D721Med (cell line): ENCODE measurements at regions not wholly inside any gene's neighbourhood (a gene's known extent, or its start where the extent isn't known, plus 50 kb on each side); places are given as distances from the start of the nearest gene placed in this dataset.

Experiments used
- DNase-seq: peaks from one replicate; pipeline ENCODE4 v3.0.0; 2011; ENCODE audit warnings: low spot score; ENCODE audit not compliant: insufficient read length
- FAIRE-seq: peaks from 2 replicates; lab custom pipeline; 2011; peaks lifted over from hg19 to GRCh38; lab: Jason Lieb, UNC
- TF ChIP-seq, protein P1 (sequence below): IDR thresholded peaks from 2 replicates; pipeline ENCODE4 v1.5.1; 2012; ENCODE audit warnings: mild to moderate bottlenecking, control low read depth; ENCODE audit not compliant: insufficient read depth; ENCODE audit errors: missing control alignments

DNA sequence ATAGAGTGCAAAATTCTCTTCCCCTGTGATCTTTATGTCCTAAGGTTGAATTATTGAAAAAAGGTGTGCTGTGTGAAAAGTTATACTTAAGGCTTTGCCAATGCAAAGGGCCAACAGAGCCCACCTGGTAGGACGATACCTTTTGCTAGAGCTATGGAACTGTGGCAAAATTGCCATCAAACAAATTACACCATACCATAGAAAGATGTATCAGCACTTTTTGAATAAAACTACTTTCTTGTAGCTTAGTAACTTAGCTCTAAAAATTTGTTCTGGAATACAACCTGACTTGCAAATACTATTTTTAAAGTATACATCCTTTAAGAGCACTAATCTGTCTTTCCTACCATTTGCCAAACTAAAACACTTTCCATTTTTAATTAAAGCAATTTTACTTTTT, 147.2 kb upstream of the ERCC4 start:
- DNase-seq (no peak), FAIRE-seq (no peak)
- TF ChIP-seq, protein P1, sequence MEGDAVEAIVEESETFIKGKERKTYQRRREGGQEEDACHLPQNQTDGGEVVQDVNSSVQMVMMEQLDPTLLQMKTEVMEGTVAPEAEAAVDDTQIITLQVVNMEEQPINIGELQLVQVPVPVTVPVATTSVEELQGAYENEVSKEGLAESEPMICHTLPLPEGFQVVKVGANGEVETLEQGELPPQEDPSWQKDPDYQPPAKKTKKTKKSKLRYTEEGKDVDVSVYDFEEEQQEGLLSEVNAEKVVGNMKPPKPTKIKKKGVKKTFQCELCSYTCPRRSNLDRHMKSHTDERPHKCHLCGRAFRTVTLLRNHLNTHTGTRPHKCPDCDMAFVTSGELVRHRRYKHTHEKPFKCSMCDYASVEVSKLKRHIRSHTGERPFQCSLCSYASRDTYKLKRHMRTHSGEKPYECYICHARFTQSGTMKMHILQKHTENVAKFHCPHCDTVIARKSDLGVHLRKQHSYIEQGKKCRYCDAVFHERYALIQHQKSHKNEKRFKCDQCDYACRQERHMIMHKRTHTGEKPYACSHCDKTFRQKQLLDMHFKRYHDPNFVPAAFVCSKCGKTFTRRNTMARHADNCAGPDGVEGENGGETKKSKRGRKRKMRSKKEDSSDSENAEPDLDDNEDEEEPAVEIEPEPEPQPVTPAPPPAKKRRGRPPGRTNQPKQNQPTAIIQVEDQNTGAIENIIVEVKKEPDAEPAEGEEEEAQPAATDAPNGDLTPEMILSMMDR, result no peak

DNA sequence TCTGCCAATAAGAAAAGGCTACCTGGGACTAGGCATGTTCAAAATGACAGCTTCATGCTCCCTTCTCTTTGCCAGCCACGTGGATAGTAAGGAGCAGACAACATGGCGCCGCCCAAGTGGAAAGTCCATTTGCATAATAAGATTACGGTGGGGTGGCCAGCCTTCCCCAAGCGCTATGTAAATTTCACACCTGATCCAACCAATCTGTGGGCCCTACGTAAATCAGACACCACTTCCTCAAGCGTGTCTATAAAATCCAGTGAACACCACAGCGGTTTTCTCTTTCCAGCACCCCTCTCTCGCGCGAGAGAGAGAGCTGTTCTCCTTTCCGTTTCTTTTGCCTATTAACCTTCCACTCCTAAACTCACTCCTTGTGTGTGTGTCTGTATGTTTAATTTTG, 140.3 kb upstream of the ERCC4 start:
- DNase-seq (no peak), FAIRE-seq (peak; percentile 84)
- TF ChIP-seq, protein P1, result no peak

DNA sequence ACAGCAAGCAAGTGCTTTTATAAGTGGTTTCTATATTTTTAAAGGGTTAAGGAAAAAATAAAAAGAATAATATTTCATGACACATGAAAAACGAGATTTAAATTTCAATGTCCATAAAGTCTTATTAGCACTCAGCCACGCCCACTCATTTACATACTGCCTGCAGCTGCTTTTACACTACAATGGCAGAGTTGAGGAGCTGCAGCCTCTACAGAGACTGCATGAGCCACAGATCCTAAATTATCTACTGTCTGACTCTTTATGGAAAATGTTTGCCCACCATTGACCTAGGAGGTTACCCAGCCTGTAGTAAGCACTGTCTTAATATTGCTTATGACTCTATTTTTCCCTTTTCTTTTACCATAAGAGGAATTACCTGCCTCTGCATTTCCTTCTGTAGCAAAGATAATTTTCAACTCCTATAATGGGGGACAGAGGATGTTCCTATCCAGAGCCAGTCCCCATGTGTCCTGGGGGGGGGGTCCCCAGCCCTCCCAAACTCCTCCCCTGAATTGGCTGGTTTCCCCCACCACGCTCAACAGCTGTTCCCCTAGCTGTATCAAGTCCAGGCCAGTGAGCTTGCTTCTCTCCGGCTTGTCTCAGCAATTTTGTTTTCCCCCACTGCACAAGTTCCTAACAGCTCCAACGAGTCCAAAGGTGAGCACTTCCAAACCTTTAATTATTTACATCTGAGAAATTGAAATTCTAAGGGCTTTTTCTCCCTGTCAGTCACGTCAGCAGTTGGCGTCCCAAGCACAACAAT, 139.4 kb upstream of the ERCC4 start:
- FAIRE-seq, result no peak
- TF ChIP-seq, protein P1, result no peak
- DNase-seq, result no peak

DNA sequence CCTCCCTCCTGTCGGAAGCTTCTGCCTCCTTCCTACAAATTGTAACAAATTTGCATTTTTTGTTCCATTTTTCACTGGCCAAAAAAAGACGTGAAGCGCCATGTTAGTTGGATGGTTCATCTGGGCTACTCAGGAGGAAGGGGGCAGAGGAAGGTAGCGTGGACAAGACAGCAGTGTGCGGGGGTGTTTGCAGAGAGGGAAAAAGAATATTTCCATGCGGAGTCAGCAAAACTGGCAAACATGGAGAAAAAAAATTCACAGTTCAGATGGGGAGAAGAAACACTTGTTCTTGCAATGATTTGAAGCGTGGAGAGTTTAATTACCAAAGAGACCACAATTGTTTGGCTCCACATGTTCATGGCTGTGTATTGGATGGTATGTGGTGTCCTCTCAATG, 138.8 kb upstream of the ERCC4 start:
- TF ChIP-seq, protein P1, result no peak
- DNase-seq (no peak), FAIRE-seq (no peak)

DNA sequence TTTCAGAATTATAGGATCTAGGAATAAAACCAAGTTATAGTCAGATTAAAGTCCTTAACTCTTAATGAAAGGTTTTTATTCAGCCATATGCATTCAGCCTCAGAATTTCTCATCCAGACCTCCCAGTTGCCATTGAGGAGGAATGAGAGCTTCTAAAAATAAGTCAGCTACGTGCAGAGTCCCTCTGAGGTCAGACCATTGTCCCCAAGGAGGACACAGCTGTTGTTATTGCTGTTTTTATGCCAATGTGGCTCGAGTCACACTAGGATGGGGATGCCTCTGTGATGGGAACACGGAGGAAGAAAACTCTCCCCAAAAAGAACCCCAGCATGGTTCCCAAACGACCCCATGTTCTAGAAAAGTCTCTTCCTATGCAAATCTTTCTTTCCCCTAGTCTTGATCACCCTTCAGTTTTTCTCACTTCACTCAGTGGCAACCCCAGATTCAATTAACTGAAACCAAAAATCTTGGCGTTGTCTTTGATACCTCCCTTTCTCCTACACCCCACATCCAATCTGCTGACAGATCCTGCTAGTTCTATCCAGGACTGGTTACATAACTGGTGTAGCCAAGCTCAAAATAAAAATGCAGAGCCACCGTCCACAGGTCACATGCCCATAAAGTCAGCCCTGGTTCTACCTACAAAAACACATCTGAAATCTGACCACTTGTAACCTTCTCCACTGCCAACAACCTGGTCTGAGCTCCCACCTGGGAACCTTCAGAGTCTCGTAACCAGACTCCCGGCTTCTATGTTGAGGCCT, 138.2 kb upstream of the ERCC4 start:
- DNase-seq (no peak), FAIRE-seq (no peak)
- TF ChIP-seq, protein P1, result no peak

DNA sequence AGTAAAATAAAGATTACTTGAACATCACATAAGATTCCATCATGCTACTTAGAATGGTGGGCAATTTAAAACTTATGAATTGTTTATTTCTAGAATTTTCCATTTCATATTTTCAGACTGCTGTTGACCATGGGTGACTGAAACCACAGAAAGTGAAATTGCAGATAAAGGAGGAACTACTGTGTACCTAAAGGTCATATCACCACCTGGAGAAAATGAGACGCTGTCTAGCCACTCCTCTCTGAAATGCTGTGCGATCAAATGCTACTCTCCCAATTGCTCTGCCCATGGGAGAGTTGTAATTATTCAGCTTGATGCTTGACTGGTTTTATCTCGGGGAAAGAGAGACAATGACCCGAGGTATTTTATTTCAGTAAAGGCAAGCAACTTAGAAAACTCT, 128.9 kb upstream of the ERCC4 start:
- FAIRE-seq, result no peak
- no peak for DNase-seq
- TF ChIP-seq, protein P1, result no peak

DNA sequence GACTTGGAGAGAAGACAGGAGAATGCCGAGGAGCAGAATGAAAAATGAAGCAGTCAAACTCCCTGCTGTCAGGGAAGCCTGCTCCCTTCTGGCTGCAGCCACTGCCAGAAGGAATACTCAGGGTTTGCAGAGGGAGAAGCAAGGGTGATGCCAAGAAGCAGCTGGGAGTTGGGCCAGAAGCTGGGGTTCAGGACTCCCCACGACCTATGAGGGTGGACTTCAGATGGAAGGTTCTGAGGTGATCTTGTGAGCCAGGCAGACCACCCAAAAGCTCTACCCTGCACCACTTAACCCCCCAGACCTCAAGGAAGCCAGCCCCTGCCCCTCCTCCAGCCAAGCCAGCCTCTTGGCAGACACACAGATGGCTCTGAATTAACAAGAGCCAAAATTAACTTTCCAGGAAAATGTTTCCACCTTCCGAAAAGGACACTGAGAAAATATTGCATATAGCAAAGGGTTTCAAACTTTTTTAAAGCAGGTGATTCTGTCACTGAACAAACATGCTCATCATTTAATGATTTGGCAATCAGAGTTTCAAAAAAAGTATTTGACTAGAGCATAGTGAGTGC, 126.0 kb upstream of the ERCC4 start:
- FAIRE-seq (no peak), DNase-seq (no peak)
- TF ChIP-seq, protein P1, result no peak
